PC-3 (cell line): ENCODE measurements at regions not wholly inside any gene's neighbourhood (a gene's known extent, or its start where the extent isn't known, plus 50 kb on each side); places are given as distances from the start of the nearest gene placed in this dataset.

ENCODE experiments used
- ATAC-seq: fragments of 200-7000 bp; cut with Tn5 transposase; 2 replicates; pipeline ENCODE4 v1.9.1; 2020; ENCODE audit warnings: mild to moderate bottlenecking, moderate library complexity
- BruUV-seq: library from RNA; stranded (reverse); fragments of 400-500 nt; replicated peaks from 2 replicates; lab custom pipeline; 2021; lab: Mats Ljungman, UMichigan
- CTCF ChIA-PET: fragments of 300-600 bp; sonication (Branson Sonifier 250); formaldehyde crosslinking; loops from one replicate; lab custom pipeline; 2022; ENCODE audit warnings: antibody characterized with exemption; lab: Charles Lee
- POLR2A ChIA-PET: fragments of 300-600 bp; sonication (Branson Sonifier 250); formaldehyde crosslinking; loops from one replicate; lab custom pipeline; 2022; ENCODE audit warnings: antibody characterized with exemption; ENCODE audit not compliant: unreplicated experiment; lab: Charles Lee
- DNase-seq: peaks from one replicate; pipeline ENCODE4 v3.0.0-alpha.2; 2015
- H2AFZ ChIP-seq: fragments of 300-600 bp; sonication (generic); 2 replicates; pipeline ENCODE4 v1.6.0; 2016; ENCODE audit warnings: antibody characterized with exemption, low read length
- H3F3A ChIP-seq: fragments of 300-600 bp; sonication (generic); one replicate; pipeline ENCODE4 v1.6.0; 2017; ENCODE audit warnings: antibody characterized with exemption, low read length, control low read depth, mild to moderate bottlenecking; ENCODE audit not compliant: unreplicated experiment
- H3K27ac ChIP-seq: fragments of 300-600 bp; sonication (generic); 2 replicates; pipeline ENCODE4 v1.5.1; 2016; ENCODE audit warnings: mild to moderate bottlenecking, low read length
- H3K27me3 ChIP-seq: fragments of 300-600 bp; sonication (generic); 2 replicates; pipeline ENCODE4 v1.6.1; 2016; ENCODE audit warnings: low read length, mixed read lengths
- H3K36me3 ChIP-seq: fragments of 300-600 bp; sonication (generic); 2 replicates; pipeline ENCODE4 v1.6.1; 2016; ENCODE audit warnings: low read depth, mixed run types, low read length, mixed read lengths
- H3K4me1 ChIP-seq: fragments of 300-600 bp; sonication (generic); 2 replicates; pipeline ENCODE4 v1.5.1; 2016; ENCODE audit warnings: low read length; ENCODE audit not compliant: insufficient read depth
- H3K4me2 ChIP-seq: fragments of 300-600 bp; sonication (generic); 2 replicates; pipeline ENCODE4 v1.6.0; 2016; ENCODE audit warnings: low read length
- H3K4me3 ChIP-seq: fragments of 300-600 bp; sonication (generic); 2 replicates; pipeline ENCODE4 v1.5.1; 2016; ENCODE audit warnings: mild to moderate bottlenecking, low read length, mixed read lengths
- H3K79me2 ChIP-seq: fragments of 300-600 bp; sonication (generic); 2 replicates; pipeline ENCODE4 v1.6.1; 2017; ENCODE audit warnings: low read length, mixed read lengths
- H3K9ac ChIP-seq: fragments of 300-600 bp; sonication (generic); 2 replicates; pipeline ENCODE4 v1.6.0; 2016; ENCODE audit warnings: mild to moderate bottlenecking, low read length
- H3K9me2 ChIP-seq: fragments of 300-600 bp; sonication (generic); replicated peaks from 2 replicates; pipeline ENCODE4 v1.6.1; 2016; ENCODE audit warnings: mixed run types, low read length, mixed read lengths
- H3K9me3 ChIP-seq: fragments of 300-600 bp; sonication (generic); 2 replicates; pipeline ENCODE4 v1.6.1; 2016; ENCODE audit warnings: low read length, mixed read lengths
- H4K20me1 ChIP-seq: fragments of 300-600 bp; sonication (generic); 2 replicates; pipeline ENCODE4 v1.6.1; 2016; ENCODE audit warnings: low read length, mixed read lengths
- CTCF ChIP-seq: fragments of 300-600 bp; sonication (generic); conservative IDR thresholded peaks from 2 replicates; pipeline ENCODE4 v1.5.1; 2017; ENCODE audit warnings: antibody characterized with exemption, low read depth, mild to moderate bottlenecking, low read length
- EZH2 ChIP-seq: fragments of 300-600 bp; sonication (generic); IDR thresholded peaks from one replicate; pipeline ENCODE4 v1.6.1; 2017; ENCODE audit warnings: antibody characterized with exemption, mild to moderate bottlenecking, low read length; ENCODE audit not compliant: unreplicated experiment
- EZH2phosphoT487 ChIP-seq: fragments of 300-600 bp; sonication (generic); IDR thresholded peaks from 2 replicates; pipeline ENCODE4 v1.6.1; 2018; ENCODE audit warnings: mild to moderate bottlenecking, antibody characterized with exemption, low read length, borderline replicate concordance
- intact Hi-C: fragments of 100-400 bp; cut with micrococcal nuclease; formaldehyde crosslinking; loops from 2 replicates; pipeline ENCODE4 v1.9.0; 2023

DNA sequence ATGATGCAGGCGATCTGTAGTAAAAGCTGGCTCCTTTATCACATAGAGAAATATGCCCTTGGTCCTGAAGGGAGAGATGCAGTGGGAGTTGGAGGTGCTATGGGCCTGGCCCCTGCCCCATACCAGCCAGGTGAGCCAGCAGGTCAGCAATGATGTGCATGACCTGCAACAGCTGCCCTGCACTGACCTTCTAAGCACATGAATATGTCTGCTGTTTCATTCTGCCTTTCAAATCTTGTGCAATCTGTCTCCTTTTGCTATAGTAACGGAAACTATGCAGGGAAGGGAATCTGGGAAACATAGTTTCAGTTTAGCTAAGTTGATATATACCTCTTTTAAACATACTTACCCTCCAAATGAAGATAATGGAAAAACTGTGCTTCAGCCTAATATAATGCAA, 235.2 kb downstream of the TDRD15 start:
- H3K4me1 ChIP-seq = no peaks in the 10 kb centered on the region
- intact Hi-C loops = no loop called here

GRCh38 chr2:21361384-21361783, 237.6 kb downstream of the TDRD15 start:
- ChIA-PET CTCF (no interaction called here), POLR2A (no interaction called here)
- ATAC-seq (no peak), DNase-seq (no peak)
- Histone ChIP-seq H3K27me3 (no peaks in the 10 kb centered on the region), H3K4me2 (no peak overlapping the region), H3F3A (no peaks in the 10 kb centered on the region), H4K20me1 (no peaks in the 10 kb centered on the region), H3K36me3 (no peaks in the 10 kb centered on the region), H2AFZ (no peak overlapping the region), H3K27ac (no peak overlapping the region), H3K9ac (no peak overlapping the region), H3K9me3 (no peaks in the 10 kb centered on the region), H3K4me1 (no peaks in the 10 kb centered on the region), H3K9me2 (no peaks in the 10 kb centered on the region), H3K4me3 (no peak overlapping the region), H3K79me2 (no peaks in the 10 kb centered on the region)
- BruUV-seq = no TSS peak
- no peak for TF ChIP-seq EZH2
- no peak for TF ChIP-seq EZH2phosphoT487
- TF ChIP-seq CTCF = no peak
- intact Hi-C loops = no loop called here

More for the DNA sequence above, 235.2 kb downstream of the TDRD15 start:
- no peaks in the 10 kb centered on the region for H3F3A ChIP-seq
- no peaks in the 10 kb centered on the region for H3K9me3 ChIP-seq
- no peaks in the 10 kb centered on the region for H3K27me3 ChIP-seq
- no peak overlapping the region for H3K4me2 ChIP-seq
- H2AFZ ChIP-seq = no peak overlapping the region
- no peaks in the 10 kb centered on the region for H3K36me3 ChIP-seq
- H3K27ac ChIP-seq = no peak overlapping the region
- DNase-seq (no peak), ATAC-seq (no peak)
- H3K9me2 ChIP-seq = no peaks in the 10 kb centered on the region
- no peak for TF ChIP-seq EZH2phosphoT487
- TF ChIP-seq EZH2 = no peak
- no peak for TF ChIP-seq CTCF
- no TSS peak for BruUV-seq
- no peaks in the 10 kb centered on the region for H4K20me1 ChIP-seq
- POLR2A ChIA-PET = no interaction called here
- CTCF ChIA-PET = no interaction called here
- no peak overlapping the region for H3K4me3 ChIP-seq
- no peaks in the 10 kb centered on the region for H3K79me2 ChIP-seq
- no peak overlapping the region for H3K9ac ChIP-seq

DNA sequence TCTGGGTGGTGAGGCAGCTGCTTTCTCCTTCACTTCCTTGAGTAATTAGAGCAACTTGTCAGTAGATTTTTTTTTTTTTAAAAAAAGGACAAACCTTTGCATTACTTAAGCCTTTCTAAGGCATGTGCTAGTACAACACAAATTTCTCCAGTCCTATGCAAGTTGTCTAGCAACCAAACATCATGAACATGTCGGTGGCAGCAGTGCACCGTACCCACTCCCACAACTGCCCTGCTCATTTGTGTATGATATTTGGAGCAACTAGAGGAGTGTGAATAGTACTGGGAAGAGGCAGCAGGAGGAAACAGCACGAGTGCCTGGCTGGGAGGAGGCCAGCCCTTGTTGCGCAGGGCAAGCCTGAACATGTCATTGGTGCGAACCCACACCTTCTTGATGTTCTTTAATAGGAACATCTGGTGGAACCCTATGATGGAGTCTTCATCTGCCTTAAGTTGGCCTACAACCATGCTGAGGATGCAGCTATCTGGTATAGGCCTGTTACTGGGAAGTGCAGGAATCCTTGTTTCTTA, 238.3 kb downstream of the TDRD15 start:
- Histone ChIP-seq H3K9me2 (no peaks in the 10 kb centered on the region), H3K36me3 (no peaks in the 10 kb centered on the region), H3K27ac (no peak overlapping the region), H3K4me2 (no peak overlapping the region), H3F3A (no peaks in the 10 kb centered on the region), H3K79me2 (no peaks in the 10 kb centered on the region), H3K4me1 (no peaks in the 10 kb centered on the region), H4K20me1 (no peaks in the 10 kb centered on the region), H3K9ac (no peak overlapping the region), H2AFZ (no peak overlapping the region), H3K9me3 (no peaks in the 10 kb centered on the region), H3K4me3 (no peak overlapping the region), H3K27me3 (no peaks in the 10 kb centered on the region)
- POLR2A ChIA-PET = no interaction called here
- intact Hi-C loops = no loop called here
- DNase-seq (no peak), ATAC-seq (no peak)
- CTCF ChIA-PET = no interaction called here
- TF ChIP-seq CTCF (no peak), EZH2 (no peak), EZH2phosphoT487 (no peak)
- no TSS peak for BruUV-seq
